HEK293 (cell line): ENCODE measurements at regions not wholly inside any gene's neighbourhood (a gene's known extent, or its start where the extent isn't known, plus 50 kb on each side); places are given as distances from the start of the nearest gene placed in this dataset.

ENCODE experiments used
- CTCF ChIA-PET: fragments of 350-600 bp; formaldehyde crosslinking; extraction: SDS; loops from one replicate; lab custom pipeline; 2021; ENCODE audit warnings: antibody characterized with exemption; lab: Yijun Ruan, JAX
- POLR2A ChIA-PET: fragments of 300-600 bp; formaldehyde crosslinking; extraction: SDS; loops from one replicate; lab custom pipeline; 2020; ENCODE audit warnings: antibody characterized with exemption, inconsistent platforms; lab: Yijun Ruan, JAX
- H3K27ac ChIP-seq: fragments of 200-500 bp; sonication (Bioruptor generic); 2 replicates; pipeline ENCODE4 v1.5.1; 2014; ENCODE audit warnings: low read depth, low read length, control low read depth, inconsistent platforms; ENCODE audit errors: extremely low read depth
- H3K36me3 ChIP-seq, 2 experiments: fragments of 200-500 bp in 1 of 2; sonication (Bioruptor generic) in 1 of 2; 1 replicate in 1 of 2; 2 replicates in 1 of 2; pipeline ENCODE4 v1.5.1; 2014 to 2017; ENCODE audit warnings: inconsistent platforms in 2 of 2, low read length in 2 of 2; ENCODE audit not compliant: control insufficient read depth in 2 of 2, insufficient read depth in 1 of 2
- H3K4me1 ChIP-seq: fragments of 200-500 bp; sonication (Bioruptor generic); 2 replicates; pipeline ENCODE4 v1.5.1; 2014; ENCODE audit warnings: mild to moderate bottlenecking, low read length, inconsistent platforms; ENCODE audit not compliant: control insufficient read depth, insufficient read depth
- H3K4me3 ChIP-seq: 2 replicates; pipeline ENCODE4 v1.5.1; 2011; ENCODE audit warnings: low read depth, mild to moderate bottlenecking, control low read depth, low read length, moderate library complexity
- H3K9me3 ChIP-seq: fragments of 200-500 bp; sonication (Bioruptor generic); 2 replicates; pipeline ENCODE4 v1.5.1; 2014; ENCODE audit warnings: low read depth, low read length, inconsistent platforms; ENCODE audit not compliant: control insufficient read depth, insufficient read depth
- BCL11A ChIP-seq: fragments of 450-650 bp; formaldehyde crosslinking; IDR thresholded peaks from 2 replicates; pipeline ENCODE4 v1.5.1; 2016; ENCODE audit warnings: low read depth, missing biosample characterization, missing genetic modification characterization
- GLI2 ChIP-seq: fragments of 450-650 bp; formaldehyde crosslinking; IDR thresholded peaks from 2 replicates; pipeline ENCODE4; 2017; ENCODE audit warnings: missing biosample characterization, missing genetic modification characterization, low read depth, borderline replicate concordance
- INSM2 ChIP-seq: fragments of 450-650 bp; formaldehyde crosslinking; IDR thresholded peaks from 2 replicates; pipeline ENCODE4 v1.5.1; 2016; ENCODE audit warnings: missing biosample characterization, missing genetic modification characterization
- KLF1 ChIP-seq: fragments of 450-650 bp; formaldehyde crosslinking; IDR thresholded peaks from 2 replicates; pipeline ENCODE4 v1.5.1; 2016; ENCODE audit warnings: missing biosample characterization, missing genetic modification characterization
- RBAK ChIP-seq: fragments of 450-650 bp; formaldehyde crosslinking; IDR thresholded peaks from 2 replicates; pipeline ENCODE4 v1.5.1; 2016; ENCODE audit warnings: missing biosample characterization, missing genetic modification characterization
- ZBTB8A ChIP-seq: fragments of 450-650 bp; formaldehyde crosslinking; IDR thresholded peaks from 2 replicates; pipeline ENCODE4 v1.5.1; 2016; ENCODE audit warnings: missing biosample characterization, missing genetic modification characterization
- ZFHX2 ChIP-seq: fragments of 450-650 bp; formaldehyde crosslinking; conservative IDR thresholded peaks from 2 replicates; pipeline ENCODE4 v1.5.1; 2016; ENCODE audit warnings: missing biosample characterization, missing genetic modification characterization
- ZNF112 ChIP-seq: fragments of 450-650 bp; formaldehyde crosslinking; IDR thresholded peaks from 2 replicates; pipeline ENCODE4 v1.5.0; 2017; ENCODE audit warnings: missing biosample characterization, missing genetic modification characterization
- ZNF214 ChIP-seq: fragments of 450-650 bp; formaldehyde crosslinking; IDR thresholded peaks from 2 replicates; pipeline ENCODE4 v1.5.1; 2017; ENCODE audit warnings: missing biosample characterization, mild to moderate bottlenecking, missing genetic modification characterization, borderline replicate concordance
- ZNF394 ChIP-seq: fragments of 450-650 bp; formaldehyde crosslinking; IDR thresholded peaks from 2 replicates; pipeline ENCODE4 v1.5.1; 2016; ENCODE audit warnings: missing biosample characterization, missing genetic modification characterization, mild to moderate bottlenecking, moderate library complexity, borderline replicate concordance
- ZNF426 ChIP-seq: fragments of 450-650 bp; formaldehyde crosslinking; IDR thresholded peaks from 2 replicates; pipeline ENCODE4 v1.5.1; 2017; ENCODE audit warnings: missing biosample characterization, missing genetic modification characterization, mild to moderate bottlenecking, inconsistent platforms, moderate library complexity
- ZNF473 ChIP-seq: fragments of 450-650 bp; formaldehyde crosslinking; IDR thresholded peaks from 2 replicates; pipeline ENCODE4 v1.5.1; 2017; ENCODE audit warnings: missing biosample characterization, missing genetic modification characterization
- ZNF514 ChIP-seq: fragments of 450-650 bp; formaldehyde crosslinking; IDR thresholded peaks from 2 replicates; pipeline ENCODE4 v1.5.1; 2016; ENCODE audit warnings: missing biosample characterization, missing genetic modification characterization
- ZNF558 ChIP-seq: fragments of 450-650 bp; formaldehyde crosslinking; IDR thresholded peaks from 2 replicates; pipeline ENCODE4 v1.5.1; 2016; ENCODE audit warnings: missing biosample characterization, missing genetic modification characterization
- ZNF596 ChIP-seq: fragments of 450-650 bp; IDR thresholded peaks from 2 replicates; pipeline ENCODE4 v1.5.0; 2018; ENCODE audit warnings: missing biosample characterization, mild to moderate bottlenecking, missing genetic modification characterization, moderate library complexity
- ZNF660 ChIP-seq: fragments of 450-650 bp; IDR thresholded peaks from 2 replicates; pipeline ENCODE4 v1.5.1; 2018; ENCODE audit warnings: missing biosample characterization, mild to moderate bottlenecking, missing genetic modification characterization
- TF ChIP-seq, protein P1 (sequence below): fragments of 450-650 bp; formaldehyde crosslinking; IDR thresholded peaks from 2 replicates; pipeline ENCODE4 v1.5.1; 2016; ENCODE audit warnings: missing biosample characterization, missing genetic modification characterization

DNA sequence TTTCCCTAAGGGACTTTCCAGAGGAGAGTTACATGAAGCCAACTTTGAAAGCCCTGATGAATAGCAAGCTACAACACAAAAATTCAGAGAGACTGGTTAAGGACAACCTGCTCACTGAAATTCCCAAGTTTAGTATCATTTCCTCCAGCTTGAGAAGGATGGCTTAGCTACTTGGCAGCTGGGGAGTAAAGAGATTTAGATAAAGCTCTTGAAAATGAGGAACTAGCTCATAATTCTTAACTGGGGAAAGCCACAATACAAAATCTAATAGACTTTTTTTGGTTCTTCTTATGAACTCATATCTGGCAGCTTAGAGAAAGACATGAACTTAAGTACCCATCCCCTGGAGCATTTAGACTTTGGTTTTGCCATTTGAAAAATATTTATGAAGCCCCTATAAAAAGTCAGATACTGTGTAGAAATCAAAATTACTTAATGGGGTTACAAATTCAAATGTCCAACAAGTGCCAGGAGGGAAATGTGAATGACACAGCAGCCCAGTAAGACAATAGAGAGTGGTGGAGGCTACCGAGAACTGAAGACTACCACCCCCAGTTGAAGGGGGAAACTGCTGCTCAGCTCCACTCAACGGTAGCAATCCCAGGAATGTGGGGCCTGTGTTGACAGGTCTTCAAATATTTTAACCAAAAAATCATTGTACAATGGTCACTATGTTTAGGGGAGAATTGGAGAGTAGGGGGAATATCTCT lies 79.4 kb upstream of the ADRB2 start:
- Histone ChIP-seq H3K9me3 (no peaks in the 10 kb centered on the region), H3K36me3 (no peaks in the 10 kb centered on the region), H3K4me3 (no peak overlapping the region), H3K27ac (no peak overlapping the region), H3K4me1 (no peaks in the 10 kb centered on the region)
- POLR2A ChIA-PET = no interaction called here
- CTCF ChIA-PET = interaction anchor here (0.5 to 2.2 kb wide), 8 partner anchors 13 to 368 kb away, joined by 3 to 10 read pairs (median 5); no protein-coding TSS in a partner anchor
- TF ChIP-seq KLF1 (tag by site-specific recombination) = no peak
- no peak for TF ChIP-seq ZNF112 (tag by site-specific recombination)
- no peak for TF ChIP-seq ZNF214 (tag by site-specific recombination)
- TF ChIP-seq ZNF394 (tag by site-specific recombination) = no peak
- TF ChIP-seq, protein P1, sequence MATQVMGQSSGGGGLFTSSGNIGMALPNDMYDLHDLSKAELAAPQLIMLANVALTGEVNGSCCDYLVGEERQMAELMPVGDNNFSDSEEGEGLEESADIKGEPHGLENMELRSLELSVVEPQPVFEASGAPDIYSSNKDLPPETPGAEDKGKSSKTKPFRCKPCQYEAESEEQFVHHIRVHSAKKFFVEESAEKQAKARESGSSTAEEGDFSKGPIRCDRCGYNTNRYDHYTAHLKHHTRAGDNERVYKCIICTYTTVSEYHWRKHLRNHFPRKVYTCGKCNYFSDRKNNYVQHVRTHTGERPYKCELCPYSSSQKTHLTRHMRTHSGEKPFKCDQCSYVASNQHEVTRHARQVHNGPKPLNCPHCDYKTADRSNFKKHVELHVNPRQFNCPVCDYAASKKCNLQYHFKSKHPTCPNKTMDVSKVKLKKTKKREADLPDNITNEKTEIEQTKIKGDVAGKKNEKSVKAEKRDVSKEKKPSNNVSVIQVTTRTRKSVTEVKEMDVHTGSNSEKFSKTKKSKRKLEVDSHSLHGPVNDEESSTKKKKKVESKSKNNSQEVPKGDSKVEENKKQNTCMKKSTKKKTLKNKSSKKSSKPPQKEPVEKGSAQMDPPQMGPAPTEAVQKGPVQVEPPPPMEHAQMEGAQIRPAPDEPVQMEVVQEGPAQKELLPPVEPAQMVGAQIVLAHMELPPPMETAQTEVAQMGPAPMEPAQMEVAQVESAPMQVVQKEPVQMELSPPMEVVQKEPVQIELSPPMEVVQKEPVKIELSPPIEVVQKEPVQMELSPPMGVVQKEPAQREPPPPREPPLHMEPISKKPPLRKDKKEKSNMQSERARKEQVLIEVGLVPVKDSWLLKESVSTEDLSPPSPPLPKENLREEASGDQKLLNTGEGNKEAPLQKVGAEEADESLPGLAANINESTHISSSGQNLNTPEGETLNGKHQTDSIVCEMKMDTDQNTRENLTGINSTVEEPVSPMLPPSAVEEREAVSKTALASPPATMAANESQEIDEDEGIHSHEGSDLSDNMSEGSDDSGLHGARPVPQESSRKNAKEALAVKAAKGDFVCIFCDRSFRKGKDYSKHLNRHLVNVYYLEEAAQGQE = no peak
- no peak for TF ChIP-seq GLI2 (tag by site-specific recombination)
- TF ChIP-seq INSM2 (tag by site-specific recombination) = no peak
- TF ChIP-seq ZNF558 (tag by site-specific recombination) = no peak
- TF ChIP-seq ZNF660 = no peak
- no peak for TF ChIP-seq ZNF473 (tag by site-specific recombination)

GRCh38 chr5:148747536-148747906 lies 78.9 kb upstream of the ADRB2 start:
- POLR2A ChIA-PET = no interaction called here
- Histone ChIP-seq H3K4me3 (no peak overlapping the region), H3K36me3 (no peaks in the 10 kb centered on the region), H3K9me3 (no peaks in the 10 kb centered on the region), H3K27ac (no peak overlapping the region), H3K4me1 (no peaks in the 10 kb centered on the region)
- TF ChIP-seq BCL11A (tag by site-specific recombination) (no peak), ZBTB8A (no peak), ZNF426 (tag by site-specific recombination) (no peak), ZNF596 (tag by site-specific recombination) (no peak), RBAK (tag by site-specific recombination) (no peak), ZNF514 (no peak), ZFHX2 (no peak)
- TF ChIP-seq, all 188 proteins: peak for 0
- CTCF ChIA-PET = interaction anchor here (0.5 to 2.2 kb wide), 5 partner anchors 14 to 367 kb away, joined by 5 to 10 read pairs (median 5); no protein-coding TSS in a partner anchor
